B cell (primary cell): ENCODE measurements at regions not wholly inside any gene's neighbourhood (a gene's known extent, or its start where the extent isn't known, plus 50 kb on each side); places are given as distances from the start of the nearest gene placed in this dataset.

Source experiments
- ATAC-seq: fragments of 200-7000 bp; cut with Tn5 transposase; one replicate; pipeline ENCODE4 v1.10.0; 2021; ENCODE audit warnings: low read depth, mild to moderate bottlenecking, moderate number of reproducible peaks, moderate library complexity
- CTCF ChIA-PET: fragments of 350-600 bp; sonication (Branson Sonifier 250); formaldehyde crosslinking; loops from one replicate; lab custom pipeline; 2021; ENCODE audit warnings: antibody characterized with exemption, inconsistent platforms; lab: Charles Lee
- POLR2A ChIA-PET: fragments of 350-600 bp; sonication (Branson Sonifier 250); formaldehyde crosslinking; loops from one replicate; lab custom pipeline; 2021; ENCODE audit warnings: antibody characterized with exemption; lab: Charles Lee
- DNase-seq: peaks from one replicate; pipeline ENCODE4 v3.0.0; 2013
- H2AFZ ChIP-seq: 2 replicates; pipeline ENCODE4 v1.6.1; 2012; ENCODE audit warnings: mild to moderate bottlenecking, low read depth, low read length; ENCODE audit not compliant: insufficient read depth, poor library complexity, severe bottlenecking
- H3K27ac ChIP-seq, 2 donors: 1 replicate in 1 of 2; 2 replicates in 1 of 2; pipeline ENCODE4 v1.5.1; 2012 to 2013; ENCODE audit warnings: low read length in 2 of 2, mild to moderate bottlenecking in 2 of 2, moderate library complexity in 1 of 2
- H3K27me3 ChIP-seq, 4 experiments: fragments of 200-600 bp in 1 of 4; sonication (generic) in 1 of 4; replicated peaks in 1 of 4; 1 replicate in 2 of 4; 2 replicates in 2 of 4; pipeline versions ENCODE4 v1.6.1 to v1.7.0; 2013 to 2016; ENCODE audit warnings: low read length in 3 of 4, mild to moderate bottlenecking in 2 of 4, mixed read lengths in 1 of 4, moderate library complexity in 1 of 4; ENCODE audit not compliant: insufficient read depth in 4 of 4, control insufficient read depth in 3 of 4; ENCODE audit errors: control extremely low read depth in 1 of 4
- H3K36me3 ChIP-seq, 2 experiments: replicated peaks in 1 of 2; 1 replicate in 1 of 2; 2 replicates in 1 of 2; pipeline versions ENCODE4 v1.6.1 to v1.7.1; 2013; ENCODE audit warnings: low read length in 1 of 2; ENCODE audit not compliant: insufficient read depth in 2 of 2, control insufficient read depth in 1 of 2; ENCODE audit errors: control extremely low read depth in 1 of 2, extremely low read depth in 1 of 2
- H3K4me1 ChIP-seq, 2 donors: fragments of 200-600 bp in 1 of 2; sonication (generic) in 1 of 2; 1 replicate in 1 of 2; 2 replicates in 1 of 2; pipeline versions ENCODE4 v1.5.1 to v1.6.1; 2013 to 2017; ENCODE audit warnings: low read length in 2 of 2; ENCODE audit not compliant: control insufficient read depth in 2 of 2, insufficient read depth in 2 of 2
- H3K4me2 ChIP-seq: replicated peaks from 2 replicates; pipeline ENCODE3; 2012; ENCODE audit warnings: mild to moderate bottlenecking, low read depth, low read length; ENCODE audit not compliant: poor library complexity, severe bottlenecking
- H3K4me3 ChIP-seq, 5 experiments: fragments of 200-600 bp in 1 of 5; sonication (generic) in 1 of 5; 1 replicate in 3 of 5; 2 replicates in 2 of 5; pipeline versions ENCODE4 v1.5.1 to v1.7.0; 2011 to 2016; ENCODE audit warnings: low read length in 4 of 5, mild to moderate bottlenecking in 4 of 5, low read depth in 2 of 5, control low read depth in 1 of 5, moderate library complexity in 1 of 5; ENCODE audit not compliant: insufficient read depth in 1 of 5; ENCODE audit errors: control extremely low read depth in 1 of 5, extremely low read depth in 1 of 5
- H3K79me2 ChIP-seq: fragments of 200-600 bp; sonication (generic); one replicate; pipeline ENCODE4 v1.6.0; 2016; ENCODE audit warnings: low read length; ENCODE audit not compliant: control insufficient read depth, insufficient read depth
- H3K9ac ChIP-seq: fragments of 200-600 bp; sonication (generic); 2 replicates; pipeline ENCODE4 v1.6.1; 2017; ENCODE audit warnings: mild to moderate bottlenecking, low read length, moderate library complexity
- H3K9me3 ChIP-seq, 3 donors: one replicate each; pipeline versions ENCODE4 v1.6.1 to v1.7.1; 2013; ENCODE audit warnings: low read length in 2 of 3; ENCODE audit not compliant: control insufficient read depth in 2 of 3, insufficient read depth in 1 of 3; ENCODE audit errors: control extremely low read depth in 1 of 3
- H4K20me1 ChIP-seq: 2 replicates; pipeline ENCODE4 v1.6.0; 2012; ENCODE audit warnings: mild to moderate bottlenecking, low read length; ENCODE audit not compliant: insufficient read depth, control insufficient read depth, poor library complexity, severe bottlenecking
- H3K27ac Mint-ChIP-seq: one replicate; pipeline ENCODE4 v1.8.0; 2021; ENCODE audit warnings: mixed read lengths
- H3K27me3 Mint-ChIP-seq: one replicate; pipeline ENCODE4 v1.8.0; 2021; ENCODE audit warnings: mixed read lengths
- H3K4me1 Mint-ChIP-seq: one replicate; pipeline ENCODE4 v1.8.0; 2021; ENCODE audit warnings: mixed read lengths
- H3K4me3 Mint-ChIP-seq: one replicate; pipeline ENCODE4 v1.8.0; 2021; ENCODE audit warnings: mixed read lengths
- H3K9me3 Mint-ChIP-seq: one replicate; pipeline ENCODE4 v1.8.0; 2022; ENCODE audit warnings: mixed read lengths; ENCODE audit not compliant: insufficient read depth
- EZH2 ChIP-seq: IDR thresholded peaks from 2 replicates; pipeline ENCODE4 v1.6.1; 2012; ENCODE audit warnings: borderline replicate concordance, low read depth, mild to moderate bottlenecking, moderate library complexity, low read length; ENCODE audit not compliant: insufficient read depth, poor library complexity, severe bottlenecking
- WGBS: methylation state at CpG from one replicate; pipeline ENCODE4 v1.1.5; 2013; ENCODE audit warnings: missing lambda C conversion rate; ENCODE audit not compliant: insufficient coverage; 5-methylcytosine and 5-hydroxymethylcytosine counted together
- intact Hi-C: fragments of 100-400 bp; cut with micrococcal nuclease; formaldehyde crosslinking; loops from one replicate; pipeline ENCODE4 v1.10.0; 2022
- TF ChIP-seq, protein P1 (sequence below): fragments of 200-600 bp; IDR thresholded peaks from one replicate; pipeline ENCODE4 v1.8.0; 2022; ENCODE audit warnings: antibody characterized with exemption, mild to moderate bottlenecking

DNA sequence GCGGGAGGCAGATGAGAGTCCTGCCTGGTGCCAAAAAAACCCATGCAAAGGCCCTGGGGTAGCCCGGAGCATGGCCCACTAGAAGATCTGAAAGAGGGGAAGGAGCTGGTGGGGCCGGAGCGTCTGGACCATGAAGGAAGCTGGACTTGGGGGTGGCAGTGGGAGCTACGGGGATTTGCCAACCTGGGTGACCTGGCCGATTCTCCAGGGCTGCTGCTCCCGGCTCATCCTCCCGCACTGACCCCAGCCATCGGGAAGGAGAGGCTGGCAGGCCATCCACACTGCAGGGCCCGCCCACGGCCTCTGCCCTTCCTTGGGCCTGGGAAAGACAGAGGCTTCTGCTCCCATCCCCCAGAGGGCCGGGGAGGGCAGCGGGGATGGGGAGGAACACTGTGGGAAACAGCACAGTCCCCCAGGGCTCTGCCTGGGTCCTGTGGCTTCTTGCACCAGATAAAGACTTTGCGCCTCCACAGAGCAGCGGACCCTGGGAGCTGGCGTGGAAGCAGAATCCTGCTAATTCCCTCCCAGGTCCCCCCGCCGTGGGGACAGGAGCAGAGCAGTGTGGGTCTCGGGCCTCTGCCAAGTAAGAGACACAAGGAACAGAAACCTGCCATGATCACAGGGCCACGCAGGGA, 87.1 kb upstream of the LINC01488 start:
- Histone ChIP-seq H3K4me3 (no peak overlapping the region), H3K9ac (no peak overlapping the region), H3K79me2 (no peaks in the 10 kb centered on the region), H4K20me1 (no peaks in the 10 kb centered on the region), H3K27ac (no peak overlapping the region), H3K36me3 (no peaks in the 10 kb centered on the region), H3K4me2 (no peak overlapping the region), H3K9me3 (peaks cover 0 to 17% (median 0%) of the 10 kb centered on the region in 3 donors), H3K27me3 (no peaks in the 10 kb centered on the region), H3K4me1 (no peaks in the 10 kb centered on the region), H2AFZ (no peak overlapping the region)
- intact Hi-C loops, result no loop called here
- WGBS, result 89% methylated on average over 18 of the region's 20 CpGs
- Mint-ChIP-seq H3K4me3 (no peak overlapping the region), H3K9me3 (no peaks in the 10 kb centered on the region), H3K4me1 (no peaks in the 10 kb centered on the region), H3K27me3 (peaks cover 10% of the 10 kb centered on the region), H3K27ac (no peak overlapping the region)
- DNase-seq, result no peak
- CTCF ChIA-PET, result no interaction called here
- TF ChIP-seq EZH2, result no peak
- TF ChIP-seq, protein P1, sequence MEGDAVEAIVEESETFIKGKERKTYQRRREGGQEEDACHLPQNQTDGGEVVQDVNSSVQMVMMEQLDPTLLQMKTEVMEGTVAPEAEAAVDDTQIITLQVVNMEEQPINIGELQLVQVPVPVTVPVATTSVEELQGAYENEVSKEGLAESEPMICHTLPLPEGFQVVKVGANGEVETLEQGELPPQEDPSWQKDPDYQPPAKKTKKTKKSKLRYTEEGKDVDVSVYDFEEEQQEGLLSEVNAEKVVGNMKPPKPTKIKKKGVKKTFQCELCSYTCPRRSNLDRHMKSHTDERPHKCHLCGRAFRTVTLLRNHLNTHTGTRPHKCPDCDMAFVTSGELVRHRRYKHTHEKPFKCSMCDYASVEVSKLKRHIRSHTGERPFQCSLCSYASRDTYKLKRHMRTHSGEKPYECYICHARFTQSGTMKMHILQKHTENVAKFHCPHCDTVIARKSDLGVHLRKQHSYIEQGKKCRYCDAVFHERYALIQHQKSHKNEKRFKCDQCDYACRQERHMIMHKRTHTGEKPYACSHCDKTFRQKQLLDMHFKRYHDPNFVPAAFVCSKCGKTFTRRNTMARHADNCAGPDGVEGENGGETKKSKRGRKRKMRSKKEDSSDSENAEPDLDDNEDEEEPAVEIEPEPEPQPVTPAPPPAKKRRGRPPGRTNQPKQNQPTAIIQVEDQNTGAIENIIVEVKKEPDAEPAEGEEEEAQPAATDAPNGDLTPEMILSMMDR, result no peak
- no peak for ATAC-seq
- POLR2A ChIA-PET, result no interaction called here

DNA sequence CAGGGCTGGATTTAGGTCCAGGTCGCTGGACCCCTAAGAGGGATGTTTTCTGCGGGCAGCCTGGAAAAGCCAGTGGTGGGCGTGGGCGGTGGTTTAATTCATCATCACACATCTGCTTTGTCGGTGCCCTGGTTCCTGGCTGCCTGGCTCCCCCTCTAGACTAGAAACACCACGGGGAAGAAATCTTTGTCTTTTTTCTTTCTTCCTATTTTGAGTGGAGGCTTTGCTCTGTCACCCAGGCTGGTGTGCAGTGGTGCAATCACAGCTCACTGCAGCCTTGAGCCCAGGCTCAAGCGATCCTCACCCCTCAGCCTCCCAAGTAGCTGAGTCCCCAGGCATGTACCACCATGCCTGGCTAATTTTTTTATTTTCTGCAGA, 86.6 kb upstream of the LINC01488 start:
- no peaks in the 10 kb centered on the region for H3K36me3 ChIP-seq
- H3K9me3 ChIP-seq, result peaks cover 0 to 14% (median 0%) of the 10 kb centered on the region in 3 donors
- no peaks in the 10 kb centered on the region for H3K4me1 ChIP-seq
- H3K27ac Mint-ChIP-seq, result no peak overlapping the region
- H3K79me2 ChIP-seq, result no peaks in the 10 kb centered on the region
- H3K4me1 Mint-ChIP-seq, result no peaks in the 10 kb centered on the region
- ATAC-seq, result no peak
- no peak for DNase-seq
- H3K27me3 ChIP-seq, result no peaks in the 10 kb centered on the region
- no peak overlapping the region for H3K27ac ChIP-seq
- no peak for TF ChIP-seq EZH2
- TF ChIP-seq, protein P1, result no peak
- WGBS, result 67% methylated on average over 6 of the region's 7 CpGs
- H3K27me3 Mint-ChIP-seq, result peaks cover 10% of the 10 kb centered on the region
- H3K4me3 ChIP-seq, result no peak overlapping the region
- no peaks in the 10 kb centered on the region for H3K9me3 Mint-ChIP-seq
- ChIA-PET CTCF (no interaction called here), POLR2A (no interaction called here)
- no peaks in the 10 kb centered on the region for H4K20me1 ChIP-seq
- H3K4me2 ChIP-seq, result no peak overlapping the region
- no peak overlapping the region for H2AFZ ChIP-seq
- intact Hi-C loops, result no loop called here
- H3K4me3 Mint-ChIP-seq, result no peak overlapping the region
- H3K9ac ChIP-seq, result no peak overlapping the region
